HuH-7.5 (cell line): ENCODE measurements at regions not wholly inside any gene's neighbourhood (a gene's known extent, or its start where the extent isn't known, plus 50 kb on each side); places are given as distances from the start of the nearest gene placed in this dataset.
"Not testable (repeated sequence)": the region's sequence is repeated elsewhere in the genome, so short reads cannot be mapped to it uniquely, and the experiment has no call there.

Experiments used
- DNase-seq: peaks from one replicate; pipeline ENCODE4 v3.0.0; 2011; ENCODE audit warnings: low spot score

DNA sequence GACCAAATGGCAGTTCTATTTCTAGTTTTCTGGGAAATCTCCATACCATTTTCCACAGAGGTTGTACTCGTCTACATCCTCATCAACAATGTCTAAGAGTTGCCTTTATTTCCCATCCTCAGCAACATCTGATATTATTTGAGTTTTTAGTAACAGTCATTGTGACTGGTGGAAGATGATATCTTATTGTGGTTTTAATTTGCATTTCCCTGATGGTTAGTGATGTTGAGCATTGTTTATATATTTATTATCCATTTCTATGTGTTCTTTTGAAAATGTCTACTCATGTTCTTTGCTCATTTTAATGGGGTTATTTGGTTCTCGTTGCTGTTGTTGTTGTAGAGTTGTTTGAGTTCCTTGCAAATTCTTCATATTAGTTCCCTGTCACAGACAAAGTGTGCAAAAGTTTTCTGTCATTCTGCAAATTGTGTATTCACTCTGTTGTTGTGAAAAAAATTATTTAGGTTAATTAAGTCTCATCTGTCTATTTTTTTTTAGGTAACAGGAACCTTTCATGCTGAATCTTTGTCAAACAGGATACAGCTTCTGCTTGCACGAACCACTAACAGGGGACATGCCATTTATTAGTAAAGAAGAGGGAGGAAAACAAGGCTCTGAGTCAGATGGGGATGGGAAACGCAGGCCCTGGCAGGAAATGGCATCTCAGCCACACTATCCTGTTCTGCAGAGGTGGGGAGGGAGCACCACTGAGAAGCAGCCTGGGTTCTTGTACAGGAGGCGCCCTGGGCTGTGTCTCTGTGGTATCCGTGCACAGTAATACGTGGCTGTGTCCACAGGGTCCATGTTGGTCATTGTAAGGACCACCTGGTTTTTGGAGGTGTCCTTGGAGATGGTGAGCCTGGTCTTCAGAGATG lies 1196.7 kb downstream of the TMEM121 start:
- not testable (repeated sequence) for DNase-seq

DNA sequence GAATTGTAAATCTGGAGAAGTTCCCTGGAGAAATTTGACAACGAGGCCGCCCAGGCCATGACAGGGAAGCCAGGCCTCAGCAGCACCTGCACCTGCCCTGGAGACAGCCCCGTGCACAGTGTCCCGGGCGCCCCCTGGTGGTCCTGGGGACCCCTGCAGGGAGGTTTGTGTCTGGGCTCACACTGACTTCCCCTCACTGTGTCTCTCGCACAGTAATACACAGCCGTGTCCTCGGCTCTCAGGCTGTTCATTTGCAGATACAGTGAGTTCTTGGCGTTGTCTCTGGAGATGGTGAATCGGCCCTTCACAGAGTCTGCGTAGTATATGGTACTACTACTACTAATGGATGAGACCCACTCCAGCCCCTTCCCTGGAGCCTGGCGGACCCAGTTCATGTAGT lies 1201.6 kb downstream of the TMEM121 start:
- DNase-seq, result not testable (repeated sequence)

DNA sequence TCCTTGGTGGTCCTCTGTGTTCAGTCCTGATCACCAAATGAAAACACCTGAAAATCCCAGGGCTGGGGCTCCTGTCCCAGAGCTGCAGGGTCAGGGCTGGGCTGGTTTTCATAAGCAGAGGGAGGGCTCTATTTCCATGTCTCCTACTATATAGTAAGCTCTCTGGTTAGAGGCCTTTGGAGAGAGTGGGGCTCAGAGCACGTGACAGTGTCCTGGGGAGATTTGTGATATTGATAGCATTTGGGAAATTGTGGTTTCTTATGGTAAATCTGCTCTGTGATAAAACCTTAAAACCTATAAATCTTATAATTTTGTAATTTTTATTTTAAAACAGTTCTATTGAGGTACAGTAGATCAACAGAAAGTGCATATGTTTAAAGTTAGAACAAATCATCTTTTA lies 1202.2 kb downstream of the TMEM121 start:
- no peak for DNase-seq

DNA sequence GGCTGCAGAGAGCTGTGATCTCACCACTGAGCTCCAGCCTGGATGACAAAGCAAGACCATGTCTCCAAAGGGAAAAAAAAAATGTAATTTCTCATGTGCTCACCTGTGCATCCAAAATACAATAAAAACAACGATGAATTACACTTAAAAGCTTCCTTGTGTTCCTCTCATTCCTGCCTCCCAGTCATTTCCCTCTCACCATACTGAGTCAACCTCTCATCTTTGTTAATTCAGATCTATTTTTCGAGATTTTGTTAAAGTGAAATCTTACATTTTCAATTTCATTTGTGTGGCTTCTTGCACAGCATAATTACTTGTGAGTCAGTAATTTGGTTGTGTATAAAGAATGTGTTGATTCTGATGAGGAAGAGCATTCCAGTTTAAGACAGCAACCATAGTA lies 1203.2 kb downstream of the TMEM121 start:
- no peak for DNase-seq

DNA sequence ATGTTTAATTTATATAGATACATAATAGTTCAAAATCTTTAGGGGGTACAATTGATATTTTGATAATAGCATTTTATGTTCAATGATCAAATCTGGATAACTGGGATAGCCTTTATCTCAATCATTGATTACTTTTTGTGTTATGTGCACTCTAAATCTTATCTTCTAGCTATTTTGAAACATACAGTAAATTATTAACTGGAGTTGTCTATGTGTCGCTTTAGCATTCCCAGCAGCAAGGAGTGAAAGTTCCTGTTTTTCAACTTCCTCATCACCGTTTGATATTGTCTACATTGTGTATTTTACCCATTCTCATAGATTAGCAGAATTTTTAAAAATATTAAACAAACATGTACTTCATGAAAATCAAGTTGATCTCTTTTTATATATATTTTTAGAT lies 1207.4 kb downstream of the TMEM121 start:
- no peak for DNase-seq

DNA sequence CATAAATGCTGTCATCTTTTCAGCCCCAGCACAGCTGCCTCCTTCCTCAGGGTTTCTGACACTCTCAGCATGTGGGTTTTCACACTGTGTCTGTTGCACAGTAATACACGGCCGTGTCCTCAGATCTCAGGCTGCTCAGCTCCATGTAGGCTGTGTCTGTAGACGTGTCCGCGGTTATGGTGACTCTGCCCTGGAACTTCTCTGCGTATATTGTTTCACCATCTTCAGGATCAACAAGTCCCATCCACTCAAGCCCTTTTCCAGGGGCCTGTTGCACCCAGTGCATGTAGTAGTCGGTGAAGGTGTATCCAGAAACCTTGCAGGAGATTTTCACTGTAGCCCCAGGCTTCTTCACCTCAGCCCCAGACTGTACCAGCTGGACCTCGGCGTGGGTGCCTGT lies 1210.6 kb downstream of the TMEM121 start:
- no peak for DNase-seq

DNA sequence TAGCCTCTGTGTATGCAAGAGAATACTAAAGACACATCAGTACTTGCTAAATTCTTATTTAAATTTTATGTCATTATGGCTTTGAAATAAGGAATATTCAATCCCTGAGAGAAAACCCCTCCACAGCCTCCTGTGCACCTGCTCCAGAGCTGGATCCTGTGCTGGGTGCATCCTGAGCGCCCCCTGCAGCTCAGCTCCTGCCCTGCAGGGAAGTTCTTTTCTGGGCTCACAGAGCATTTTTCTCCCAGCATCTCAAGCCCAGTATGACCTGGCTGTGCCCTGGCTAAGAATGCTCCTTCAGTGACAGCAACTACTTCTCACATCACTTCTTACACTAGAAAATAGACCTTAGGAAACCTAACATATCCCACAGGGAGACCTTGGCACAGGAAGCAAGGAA lies 1211.7 kb downstream of the TMEM121 start:
- no peak for DNase-seq

DNA sequence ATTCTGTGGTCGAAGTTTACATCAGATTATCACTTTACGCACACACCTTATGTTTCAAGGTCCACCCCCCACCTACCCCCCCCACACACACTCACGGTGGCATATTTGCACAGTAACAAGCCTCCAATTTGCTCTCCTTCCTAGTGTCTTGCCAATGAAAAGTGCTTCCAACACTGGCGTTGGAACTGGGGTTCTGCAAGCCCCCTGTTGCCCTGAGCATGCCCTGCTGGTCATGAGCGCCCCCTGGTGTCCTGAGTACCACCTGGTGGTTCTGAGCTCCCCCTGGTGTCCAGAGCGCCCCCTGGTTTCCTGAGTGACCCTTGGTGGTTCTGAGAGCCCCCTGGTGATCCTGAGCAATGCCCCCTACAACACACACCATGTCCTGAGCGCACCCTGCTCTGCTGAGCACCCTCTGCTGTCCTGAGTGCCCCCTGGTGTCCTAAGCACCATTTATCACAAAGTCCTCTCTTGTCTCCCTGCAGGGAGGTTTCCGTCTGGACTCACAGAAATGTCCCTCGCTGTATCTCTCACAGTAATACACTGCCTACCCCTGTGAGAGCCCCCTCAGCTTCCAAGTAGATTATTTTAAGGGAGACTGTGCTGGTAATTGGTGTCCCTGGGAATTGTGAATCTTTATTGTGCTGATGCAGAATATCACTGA lies 1212.3 kb downstream of the TMEM121 start:
- DNase-seq, result not testable (repeated sequence)

DNA sequence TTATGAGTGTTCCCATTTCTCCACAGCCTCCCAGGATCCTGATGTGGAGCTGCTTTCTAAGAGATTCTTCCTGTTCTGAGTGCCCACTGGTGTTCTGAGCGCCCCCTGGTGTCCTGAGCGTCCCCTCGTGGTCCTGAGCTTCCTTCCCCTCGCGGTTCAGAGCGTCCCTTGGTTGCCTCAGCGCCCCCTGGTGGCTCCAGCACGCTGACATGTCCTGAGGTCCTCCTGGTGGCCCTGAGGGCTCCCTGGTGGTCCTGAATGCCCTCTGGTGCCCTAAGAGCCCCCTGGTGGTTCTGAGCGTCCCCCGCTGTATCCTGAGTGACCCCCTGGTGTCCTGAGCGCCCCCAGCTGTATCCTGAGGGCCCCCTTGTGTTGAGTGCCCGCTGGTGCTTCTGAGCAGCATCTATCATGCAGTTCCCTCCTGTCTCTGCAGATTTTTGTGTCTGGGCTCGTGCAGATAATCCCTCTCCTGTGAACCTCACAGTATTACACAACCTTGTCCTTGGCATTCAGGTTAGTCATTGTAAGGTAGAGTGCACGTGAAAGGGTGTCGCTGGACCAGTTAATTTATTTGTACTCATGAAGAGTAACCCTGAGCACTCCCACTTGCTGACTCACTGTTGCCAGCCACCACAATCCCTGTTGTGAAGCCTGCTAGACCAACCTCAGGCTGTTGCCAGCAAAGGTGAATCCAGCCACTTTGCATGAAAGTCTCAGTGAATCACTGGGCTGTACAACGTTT lies 1214.9 kb downstream of the TMEM121 start:
- DNase-seq, result not testable (repeated sequence)

DNA sequence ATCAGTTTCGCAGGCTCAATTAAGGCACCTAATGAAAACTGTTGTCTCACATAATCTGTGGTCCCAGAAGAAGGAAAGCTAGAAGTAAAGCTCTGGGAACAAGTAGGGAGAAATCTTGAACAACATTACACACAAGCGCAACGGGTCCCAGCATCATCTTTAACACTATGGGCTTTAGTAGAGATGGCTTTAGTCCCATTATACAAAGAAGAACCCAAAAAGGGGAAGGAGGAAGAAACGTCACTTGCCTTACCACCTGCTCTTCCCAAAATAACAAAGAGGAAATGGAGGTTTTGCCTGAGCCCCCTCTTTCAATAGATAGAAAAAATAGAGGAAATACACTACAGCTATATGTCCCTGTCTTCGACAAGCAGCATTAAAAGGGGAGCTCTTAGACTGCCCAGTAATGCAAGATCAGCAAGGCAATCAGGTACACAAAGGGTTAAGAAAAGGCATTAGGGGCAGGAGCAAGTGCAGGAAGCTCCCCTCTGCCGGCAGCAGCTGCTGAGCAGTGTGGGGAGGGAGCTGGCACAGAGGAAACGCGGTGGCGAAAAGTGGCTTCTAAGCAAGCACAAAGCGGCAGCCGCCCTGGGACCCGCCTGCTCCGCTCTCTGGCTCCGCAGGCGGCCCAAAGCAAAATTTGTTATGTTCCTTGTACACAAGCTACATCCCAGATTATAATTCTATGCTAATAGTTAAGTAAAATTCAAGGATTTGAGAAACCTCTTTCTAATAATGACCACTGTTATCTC lies 1218.8 kb downstream of the TMEM121 start:
- DNase-seq, result not testable (repeated sequence)

DNA sequence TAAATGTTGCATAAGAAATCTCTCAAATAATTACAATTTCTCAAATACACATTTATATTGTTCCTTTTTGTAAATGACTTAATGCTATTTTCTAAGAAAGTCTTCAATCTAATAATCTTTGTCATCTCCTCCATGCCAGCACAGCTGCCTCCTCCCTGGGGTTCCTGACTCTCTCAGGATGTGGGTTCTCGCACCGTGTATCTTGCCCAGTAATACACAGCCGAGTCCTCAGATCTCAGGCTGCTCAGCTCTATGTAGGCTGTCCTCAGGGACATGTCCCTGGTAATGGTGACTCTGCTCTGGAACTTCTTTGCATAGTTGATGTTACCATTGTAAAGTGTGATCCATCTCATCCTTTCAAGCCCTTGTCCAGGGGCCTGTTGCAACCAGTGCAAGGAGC lies 1223.7 kb downstream of the TMEM121 start:
- DNase-seq, result not testable (repeated sequence)

DNA sequence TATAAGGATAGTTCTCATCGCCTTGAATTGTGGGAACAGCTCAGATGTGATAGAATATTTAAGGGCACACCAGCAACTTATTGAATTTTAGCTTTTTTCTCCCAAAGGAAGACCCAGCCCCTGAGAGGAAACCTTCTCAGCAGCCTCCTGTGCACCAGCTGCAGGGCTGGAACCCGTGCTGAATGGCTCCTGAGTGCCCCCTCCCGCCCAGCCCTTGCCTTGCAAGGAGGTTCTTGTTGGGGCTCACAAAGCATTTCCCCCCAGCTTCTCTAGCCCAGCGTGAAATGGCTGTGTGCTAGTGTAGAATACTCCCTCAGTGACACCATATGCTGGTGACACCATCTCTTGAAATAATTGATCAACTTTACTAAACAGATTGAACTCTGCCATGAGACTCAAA lies 1227.4 kb downstream of the TMEM121 start:
- not testable (repeated sequence) for DNase-seq

DNA sequence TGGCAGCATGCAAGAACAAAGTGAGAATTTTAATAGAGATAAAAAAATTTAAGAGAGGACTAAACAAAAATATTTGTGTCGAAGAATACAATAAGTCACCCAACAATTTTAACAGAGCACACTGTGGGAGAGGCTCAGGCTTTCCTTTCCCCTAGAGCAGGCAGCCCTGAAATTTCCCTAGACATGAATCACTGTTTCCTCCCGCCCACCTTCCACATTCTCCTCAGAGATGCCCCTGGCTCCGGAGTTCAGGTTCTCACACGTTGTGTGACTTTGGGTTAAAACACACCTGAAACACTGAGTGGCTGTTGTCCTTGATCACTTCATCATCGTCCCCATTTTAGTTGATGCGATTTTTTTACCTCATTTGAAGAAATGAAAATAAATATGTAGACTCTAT lies 1231.1 kb downstream of the TMEM121 start:
- DNase-seq, result not testable (repeated sequence)

DNA sequence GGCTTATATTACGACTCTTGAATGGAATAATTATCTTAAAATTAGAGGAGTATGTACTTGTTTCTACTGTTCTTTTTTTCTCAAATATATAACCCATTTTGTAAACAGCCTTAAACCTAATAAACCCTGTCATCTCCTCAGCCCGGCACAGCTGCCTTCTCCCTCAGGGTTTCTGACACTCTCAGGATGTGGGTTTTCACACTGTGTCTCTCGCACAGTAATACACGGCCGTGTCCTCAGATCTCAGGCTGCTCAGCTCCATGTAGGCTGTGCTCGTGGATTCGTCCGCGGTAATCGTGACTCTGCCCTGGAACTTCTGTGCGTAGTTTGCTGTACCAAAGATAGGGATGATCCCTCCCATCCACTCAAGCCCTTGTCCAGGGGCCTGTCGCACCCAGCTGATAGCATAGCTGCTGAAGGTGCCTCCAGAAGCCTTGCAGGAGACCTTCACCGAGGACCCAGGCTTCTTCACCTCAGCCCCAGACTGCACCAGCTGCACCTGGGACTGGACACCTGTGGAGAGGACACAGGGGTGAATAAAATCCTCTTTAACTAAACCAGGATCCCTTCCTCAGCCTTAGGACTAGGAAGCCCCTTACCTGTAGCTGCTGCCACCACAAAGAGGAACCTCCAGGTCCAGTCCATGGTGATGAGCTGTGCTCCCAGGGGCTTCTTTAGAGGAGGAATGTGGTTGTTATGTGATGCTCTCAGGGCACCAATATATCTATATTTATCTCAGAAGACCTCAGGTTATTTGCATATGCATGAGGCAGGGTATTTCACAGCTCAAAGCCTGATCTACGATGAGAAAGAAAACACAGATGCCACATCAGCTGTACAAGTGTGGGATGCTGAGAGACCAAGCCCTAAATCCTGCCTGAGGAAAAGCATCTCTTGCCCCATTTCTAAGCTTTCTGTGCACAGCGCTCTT lies 1235.8 kb downstream of the TMEM121 start:
- DNase-seq, result not testable (repeated sequence)

DNA sequence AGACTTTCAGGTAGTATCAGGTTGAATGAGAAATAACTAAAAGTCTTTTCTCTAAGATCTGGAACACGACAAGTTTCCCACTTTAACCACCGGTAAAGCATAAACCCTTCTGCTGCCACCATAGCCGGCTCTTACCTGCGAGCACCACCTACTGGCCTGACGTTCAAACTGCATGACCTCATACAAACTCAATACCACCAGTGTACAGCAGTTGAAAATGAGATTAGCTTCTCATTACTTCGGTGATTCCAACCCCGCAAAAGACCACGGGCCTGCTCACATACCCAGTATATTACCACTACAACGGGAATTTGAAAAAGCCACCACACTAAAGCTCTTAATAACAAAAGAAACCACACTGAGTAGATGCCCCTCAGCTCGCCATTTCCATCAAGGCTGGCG lies 1238.6 kb downstream of the TMEM121 start:
- not testable (repeated sequence) for DNase-seq

DNA sequence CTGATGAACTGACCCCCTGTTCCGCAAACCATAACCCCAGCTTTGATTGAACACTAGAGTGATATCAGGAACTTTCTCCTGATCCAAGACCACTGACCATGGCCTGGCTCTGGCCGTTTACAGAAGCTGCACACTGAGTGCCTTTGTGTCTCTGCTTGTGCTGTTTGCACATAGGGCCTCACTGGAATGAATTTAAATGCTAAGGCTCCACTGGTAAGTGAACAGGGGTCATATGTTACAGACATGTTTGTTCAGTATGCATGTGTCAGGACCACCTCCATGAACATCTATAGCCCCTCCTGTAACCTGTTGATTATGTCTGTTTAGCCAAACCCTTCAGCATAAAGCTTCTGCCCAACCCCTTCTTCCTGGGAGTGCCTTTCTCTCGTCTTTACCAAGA lies 1239.8 kb downstream of the TMEM121 start:
- no peak for DNase-seq

DNA sequence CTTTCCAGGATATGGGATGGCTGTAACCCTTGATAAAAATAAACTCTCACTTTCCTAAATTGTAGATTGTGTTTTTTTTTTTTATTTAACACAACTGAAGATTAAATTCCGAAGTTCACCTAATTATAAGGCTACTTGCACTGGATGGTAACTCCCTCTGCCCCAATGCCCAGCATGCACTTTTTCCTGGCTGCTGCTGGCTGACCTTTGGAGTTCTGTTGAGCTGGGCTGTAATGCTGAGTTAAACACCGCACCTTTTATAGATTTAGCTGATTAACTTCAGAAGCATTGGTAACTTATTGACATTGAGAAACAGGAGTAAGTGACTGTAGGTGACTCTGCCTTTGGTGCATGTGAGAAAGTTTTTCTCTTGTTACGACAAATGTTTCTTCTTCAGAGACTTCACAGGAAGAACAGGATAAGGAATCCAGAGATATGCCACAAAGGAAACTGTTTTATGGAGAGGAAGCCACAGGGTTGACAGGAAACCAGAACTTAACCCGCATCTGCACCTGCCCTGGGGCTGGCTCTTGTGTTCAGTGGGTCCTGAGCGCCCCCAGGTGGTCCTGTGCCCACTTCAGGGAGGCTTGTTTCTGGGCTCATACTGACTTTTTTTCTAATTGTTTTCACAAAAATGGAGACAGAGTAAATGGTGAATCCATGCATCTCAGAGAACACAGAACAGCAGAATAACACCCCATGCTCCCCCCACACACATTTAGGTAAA lies 1240.3 kb downstream of the TMEM121 start:
- not testable (repeated sequence) for DNase-seq

DNA sequence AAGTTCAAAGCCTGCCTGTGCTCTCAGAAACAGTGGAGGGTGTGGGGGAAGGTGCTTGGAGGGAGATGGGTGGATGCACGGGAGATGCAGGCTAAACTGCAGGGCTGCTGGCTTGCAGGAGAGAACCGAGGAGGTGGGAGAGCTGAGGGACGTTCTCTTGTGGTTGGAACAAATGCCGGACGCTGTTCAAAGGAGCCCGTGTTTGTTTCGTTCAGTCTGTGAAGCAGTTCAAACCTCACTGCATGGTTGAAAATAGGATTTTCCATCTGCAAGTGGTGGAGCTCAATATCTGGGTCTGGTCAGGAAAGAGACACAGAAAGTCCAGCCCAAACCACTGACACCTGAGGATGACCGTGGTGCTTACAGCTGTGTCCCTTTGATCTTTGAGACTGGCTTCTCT lies 1241.8 kb downstream of the TMEM121 start:
- not testable (repeated sequence) for DNase-seq

DNA sequence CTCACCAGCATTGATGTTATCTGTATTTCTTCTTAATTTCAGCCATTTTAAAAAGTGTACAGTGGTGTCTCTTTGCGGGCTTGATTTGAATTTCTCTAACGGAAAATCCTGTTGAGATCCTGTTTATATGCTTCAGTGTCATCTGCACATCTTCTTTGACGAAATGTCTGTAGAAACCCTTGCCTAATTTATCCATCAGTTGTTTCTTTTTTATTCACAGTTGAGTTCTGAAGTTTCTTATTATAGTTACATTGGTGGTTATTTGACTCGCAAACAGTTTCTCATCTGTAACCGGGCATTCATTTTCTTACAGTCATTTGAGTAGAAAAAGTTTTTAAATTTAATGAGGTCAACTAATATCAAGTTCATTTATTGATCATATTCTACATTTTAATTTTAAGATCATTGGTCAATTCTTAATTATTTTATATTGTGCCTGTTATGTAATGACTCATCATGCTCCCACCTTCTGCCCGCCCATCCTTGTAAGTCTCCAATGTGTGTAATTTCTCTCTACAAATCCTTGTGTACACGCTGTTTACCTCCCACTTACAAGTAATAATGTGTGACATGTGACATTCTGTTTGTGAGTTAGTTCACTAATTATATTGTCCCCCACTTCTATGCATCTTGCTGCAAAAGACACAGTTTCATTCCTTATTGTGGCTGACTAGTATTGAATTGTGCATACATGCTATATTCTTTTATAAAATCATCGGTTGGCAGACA lies 1242.8 kb downstream of the TMEM121 start:
- DNase-seq, result not testable (repeated sequence)
